HG03354 (cell line): ENCODE measurements at regions not wholly inside any gene's neighbourhood (a gene's known extent, or its start where the extent isn't known, plus 50 kb on each side); places are given as distances from the start of the nearest gene placed in this dataset.

Experiments used
- ATAC-seq: cut with Tn5 transposase; IDR thresholded peaks from one replicate; pipeline ENCODE4 v1.9.1; 2021; ENCODE audit warnings: mild to moderate bottlenecking; ENCODE audit not compliant: unreplicated experiment, poor library complexity, severe bottlenecking

DNA sequence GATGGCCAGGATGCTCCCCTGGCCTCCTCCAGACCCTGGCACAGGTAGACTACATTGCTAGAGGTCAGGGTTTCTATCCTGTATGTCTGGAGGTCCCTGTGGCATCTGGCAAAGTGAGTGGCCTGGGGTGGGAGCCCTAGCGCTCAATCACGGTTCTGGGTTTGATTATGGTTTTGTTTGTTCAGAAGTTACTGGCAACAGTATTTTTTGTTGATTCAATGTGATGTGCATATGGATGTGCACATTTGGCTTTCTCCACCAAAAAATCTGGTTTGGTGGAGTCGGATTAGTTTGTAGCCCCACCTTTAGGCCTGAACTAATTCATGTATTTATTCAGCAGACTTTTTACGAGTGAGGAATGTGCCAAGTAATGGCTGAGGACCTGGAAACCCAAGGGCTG, 109.7 kb downstream of the VEGFA start:
- no peak for ATAC-seq

DNA sequence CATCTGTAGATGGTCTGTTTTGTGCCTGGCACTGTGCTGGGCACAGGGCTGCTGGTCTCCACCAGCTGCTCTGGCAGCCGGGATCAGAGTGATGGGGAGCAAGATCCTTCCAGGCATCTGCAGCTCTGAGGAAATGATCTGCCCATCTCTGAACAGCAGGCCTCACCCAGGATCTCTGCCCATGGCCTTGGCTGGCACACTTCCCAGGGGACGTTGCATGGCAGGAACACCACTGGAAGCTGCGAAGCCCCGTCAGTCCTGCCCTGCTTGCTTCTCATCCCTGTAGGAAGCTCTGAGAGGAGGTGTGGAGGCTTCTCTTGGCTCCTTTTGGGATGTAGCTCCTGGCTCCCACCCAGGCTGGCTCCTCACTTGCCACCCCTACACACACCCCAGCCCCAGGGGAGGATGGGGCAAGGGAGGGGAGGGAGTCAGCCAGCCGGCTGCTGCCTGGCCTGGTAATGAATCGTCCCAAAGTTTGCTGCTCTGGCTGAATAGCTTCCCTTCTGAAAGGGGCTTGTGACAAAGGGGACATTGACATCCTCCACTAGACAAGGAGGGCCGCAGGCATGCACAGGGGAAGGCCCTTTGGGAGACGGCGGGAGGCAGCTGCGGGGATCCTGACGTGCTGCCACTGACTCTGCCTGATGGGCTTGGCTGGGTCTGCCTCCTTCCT, 108.9 kb downstream of the VEGFA start:
- no peak for ATAC-seq

DNA sequence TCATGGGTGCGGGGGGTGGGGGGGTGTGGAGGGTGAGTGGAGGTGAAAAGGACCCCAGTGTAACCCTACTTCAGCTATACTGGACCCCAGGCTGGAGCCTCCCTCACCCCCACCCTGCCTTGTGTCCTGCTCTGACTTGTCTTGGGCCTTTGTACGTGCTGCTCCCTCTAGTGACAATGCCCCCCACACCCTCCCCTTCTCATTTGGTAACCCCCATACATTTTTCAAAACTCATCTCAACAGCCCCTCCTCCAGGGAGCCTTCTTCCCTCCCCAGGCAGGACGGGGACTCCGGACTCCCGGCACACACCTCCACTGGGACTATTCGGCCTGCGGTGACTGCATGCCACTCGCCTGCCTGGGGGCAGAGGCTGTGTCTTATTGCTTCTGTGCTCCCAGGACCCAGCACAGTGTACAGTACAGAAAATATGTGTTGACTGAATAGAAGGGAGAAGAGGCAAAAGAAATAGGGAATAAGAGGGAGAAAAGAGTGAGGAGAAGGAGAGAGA, 108.2 kb downstream of the VEGFA start:
- no peak for ATAC-seq

DNA sequence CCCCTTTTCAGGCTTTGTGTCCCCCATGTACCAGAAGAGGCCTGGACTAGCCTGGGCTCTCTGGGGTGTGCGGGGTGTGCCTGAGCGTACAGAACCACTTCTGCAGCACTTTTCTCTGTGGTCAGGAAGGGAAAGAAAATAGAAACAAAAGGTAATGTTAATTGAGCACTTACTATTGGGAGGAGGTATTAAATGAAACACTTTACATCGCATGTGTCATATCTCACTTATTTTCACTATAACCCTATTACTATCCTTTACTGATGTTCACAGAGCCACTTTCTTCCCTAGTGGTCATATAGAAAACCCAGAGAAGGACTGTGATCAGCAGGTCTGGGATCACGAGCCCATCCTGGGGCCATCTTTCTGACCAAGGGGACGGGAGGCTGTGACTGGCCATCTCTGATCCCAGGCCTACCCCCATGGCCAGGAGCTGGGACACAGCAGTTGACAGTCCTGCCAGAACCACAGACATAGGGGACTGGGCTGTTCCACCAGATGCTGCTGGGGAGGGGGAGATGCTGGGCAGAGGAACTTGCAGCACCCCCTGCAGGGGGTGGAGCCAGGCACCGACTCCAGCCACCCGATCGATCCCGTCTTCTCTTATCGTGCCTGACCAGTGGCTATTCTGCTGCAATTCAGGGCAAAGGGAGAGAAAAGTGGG, 107.6 kb downstream of the VEGFA start:
- ATAC-seq, result no peak

GRCh38 chr6:43877036-43877435, 107.0 kb downstream of the VEGFA start:
- ATAC-seq, result no peak

DNA sequence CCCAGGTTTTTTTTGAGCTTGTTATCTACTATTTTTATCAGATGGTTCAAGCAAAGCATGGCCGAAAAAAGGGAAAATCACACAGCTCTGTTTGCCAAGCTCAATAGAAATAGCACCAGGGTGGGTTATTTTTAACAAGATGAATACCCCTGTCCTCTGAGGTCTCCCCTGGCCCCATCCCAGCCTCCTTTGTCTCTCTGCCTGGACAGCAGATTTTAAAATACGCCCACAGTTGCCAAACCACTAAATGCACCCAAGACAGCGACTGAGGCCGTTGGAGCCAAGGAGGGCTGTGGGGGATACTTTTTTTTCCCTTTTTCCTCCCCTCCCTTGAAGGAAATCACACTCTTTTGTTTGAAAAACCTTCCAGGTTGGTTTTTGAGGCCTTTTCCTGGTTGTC, 106.6 kb downstream of the VEGFA start:
- no peak for ATAC-seq

DNA sequence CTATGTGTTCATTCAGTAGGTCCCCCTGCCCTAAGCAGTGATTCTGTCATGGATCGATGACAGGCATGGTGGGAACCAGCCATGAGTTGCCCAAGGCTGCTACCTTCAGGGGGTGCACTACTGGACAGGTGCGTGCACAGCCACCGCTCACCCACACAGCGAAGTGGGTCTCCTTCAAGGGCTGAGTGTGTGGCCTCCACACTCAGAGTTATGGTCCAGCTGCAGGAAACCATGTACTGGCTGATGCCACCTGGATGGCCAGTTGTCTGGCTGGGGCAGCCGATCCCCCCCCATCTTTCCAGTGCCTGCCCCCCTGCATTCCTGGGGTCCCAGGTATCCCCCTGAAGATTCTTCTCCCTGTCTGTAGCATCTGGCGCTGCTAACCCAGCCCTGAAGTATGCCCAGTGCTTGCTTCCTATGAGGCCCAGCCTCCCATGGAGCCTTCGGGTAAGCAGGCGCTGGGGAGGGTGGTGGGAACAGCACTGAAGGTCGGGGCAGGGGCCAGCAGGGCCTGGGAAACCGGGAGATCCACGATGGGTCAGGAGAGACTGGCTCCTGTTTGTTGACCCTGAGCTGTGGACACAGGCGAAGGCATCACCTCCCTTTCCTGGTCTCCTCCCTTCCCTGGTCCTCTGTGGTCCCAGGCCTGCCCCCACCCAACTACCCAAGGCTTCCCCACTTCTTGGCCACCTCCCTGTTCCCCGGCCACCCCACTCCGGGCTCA, 106.0 kb downstream of the VEGFA start:
- no peak for ATAC-seq

DNA sequence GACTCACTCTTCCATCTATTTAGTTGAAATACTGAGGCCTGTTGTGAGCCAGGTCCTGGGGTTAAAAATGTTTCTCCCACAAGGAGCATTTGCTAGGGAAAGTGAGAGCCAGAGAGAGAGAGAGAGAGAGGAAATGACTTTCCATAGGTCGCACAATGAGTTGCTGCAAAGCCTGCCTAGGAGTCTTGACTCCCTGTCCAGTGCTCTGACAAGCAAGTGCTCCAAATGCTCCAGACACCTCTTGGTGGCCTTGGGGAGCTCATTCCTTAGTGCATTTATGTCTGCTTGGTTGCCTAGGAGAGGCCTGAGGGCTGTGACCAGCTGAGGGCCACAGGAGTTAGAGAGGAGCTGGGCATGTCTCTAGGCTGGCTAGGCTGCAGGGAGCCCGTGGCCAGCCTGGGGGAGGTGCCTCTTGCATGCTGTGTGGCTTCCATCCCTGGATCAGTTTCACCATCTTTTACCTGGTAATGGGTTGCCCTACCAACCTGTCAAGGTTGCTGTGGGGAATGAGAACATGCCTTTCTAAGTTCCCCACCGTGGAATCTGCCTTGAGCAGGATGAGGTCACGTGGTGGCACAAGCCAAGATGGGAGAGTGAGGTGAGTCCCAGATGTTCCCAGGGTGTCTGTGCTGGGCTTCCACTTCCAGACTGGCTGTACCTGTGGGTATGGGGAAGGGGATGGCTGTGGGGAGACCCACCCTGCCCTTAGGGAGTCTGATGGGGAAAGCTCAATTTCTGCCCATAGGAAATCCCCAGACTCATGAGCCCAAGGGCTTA, 105.0 kb downstream of the VEGFA start:
- no peak for ATAC-seq

DNA sequence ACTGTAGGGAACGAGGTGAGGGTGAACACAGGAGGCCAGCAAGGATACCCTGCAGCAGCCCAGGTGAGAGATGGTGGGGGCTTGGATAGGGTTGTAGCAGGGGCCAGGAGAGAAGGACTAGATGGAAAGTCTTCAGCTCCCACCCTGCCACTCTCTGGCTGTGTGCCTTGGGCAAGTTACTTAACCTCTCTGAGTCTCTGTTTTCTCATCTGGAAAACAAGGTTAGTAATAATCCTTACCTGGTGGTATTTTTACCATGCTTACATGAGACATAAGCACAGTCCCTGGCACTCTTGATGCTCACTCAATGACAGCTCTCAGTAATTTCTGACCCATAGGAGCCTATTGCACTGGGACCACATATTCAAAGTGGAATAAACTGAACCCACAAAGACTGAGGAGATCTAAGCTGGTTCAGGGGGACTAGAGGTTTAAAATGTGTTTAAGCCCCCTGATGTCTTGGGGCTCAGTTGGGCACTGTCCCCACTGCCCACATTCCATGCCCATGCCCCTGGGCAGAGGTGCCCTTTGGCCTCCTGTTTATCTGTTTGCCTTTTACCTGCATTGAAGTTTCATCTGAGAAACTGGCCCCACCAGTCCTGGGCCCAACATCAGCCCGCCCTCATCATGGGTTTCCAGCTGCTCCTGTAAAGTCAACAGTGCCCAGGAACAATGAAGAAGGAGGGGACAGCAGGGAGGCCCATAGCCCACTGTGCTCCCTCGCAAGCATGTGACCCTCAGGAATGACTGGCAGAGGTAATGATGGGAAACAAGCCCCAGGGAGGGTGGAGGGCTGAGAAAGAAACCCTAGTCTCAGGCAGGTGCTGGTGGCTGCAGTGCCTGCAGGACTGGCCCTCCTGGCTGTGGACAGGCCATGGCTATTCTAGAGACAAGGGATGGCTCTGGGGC, 104.0 kb downstream of the VEGFA start:
- ATAC-seq, result no peak

DNA sequence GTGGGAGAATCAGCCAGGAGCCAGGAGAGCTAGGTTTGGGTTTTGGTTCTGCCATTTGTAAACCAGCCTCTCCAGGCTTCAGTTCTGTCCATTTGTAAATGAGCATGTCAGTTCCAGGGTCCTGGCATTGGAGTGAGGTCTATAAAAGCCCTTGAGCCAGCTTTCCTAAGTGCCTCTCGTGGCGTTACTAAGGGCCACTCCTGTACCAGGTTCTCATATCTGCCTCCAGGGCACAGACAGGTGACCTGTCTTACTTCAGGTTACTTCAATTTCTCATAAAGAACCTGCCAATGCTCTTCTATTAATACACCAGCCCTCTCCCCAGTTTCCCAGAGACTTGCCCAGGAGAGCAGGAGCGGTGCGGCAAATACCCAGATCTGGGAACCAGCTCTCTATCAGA, 101.9 kb downstream of the VEGFA start:
- ATAC-seq, result no peak

GRCh38 chr6:43871284-43871683, 101.3 kb downstream of the VEGFA start:
- ATAC-seq, result no peak

DNA sequence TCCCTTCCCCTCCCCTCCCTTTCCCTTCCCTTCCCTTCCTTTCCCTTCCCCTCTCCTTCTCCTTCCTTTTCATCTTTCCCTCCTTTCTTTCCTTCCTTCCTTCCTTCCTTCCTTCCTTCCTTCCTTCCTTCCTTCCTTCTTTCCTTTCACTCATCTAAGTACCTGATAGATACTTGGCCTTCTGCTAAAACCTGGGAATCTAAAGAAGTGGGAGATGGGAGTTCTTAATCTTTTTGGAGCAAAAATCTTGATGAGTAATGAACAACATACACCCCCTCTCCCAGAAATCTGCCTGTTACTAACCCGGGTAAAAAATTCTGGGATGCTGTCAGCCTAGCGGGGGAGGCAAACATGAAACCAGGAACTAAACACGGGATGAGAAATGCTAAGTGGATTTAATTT, 100.7 kb downstream of the VEGFA start:
- ATAC-seq, result no peak

GRCh38 chr6:43869792-43870659, 100.0 kb downstream of the VEGFA start:
- ATAC-seq, result no peak

DNA sequence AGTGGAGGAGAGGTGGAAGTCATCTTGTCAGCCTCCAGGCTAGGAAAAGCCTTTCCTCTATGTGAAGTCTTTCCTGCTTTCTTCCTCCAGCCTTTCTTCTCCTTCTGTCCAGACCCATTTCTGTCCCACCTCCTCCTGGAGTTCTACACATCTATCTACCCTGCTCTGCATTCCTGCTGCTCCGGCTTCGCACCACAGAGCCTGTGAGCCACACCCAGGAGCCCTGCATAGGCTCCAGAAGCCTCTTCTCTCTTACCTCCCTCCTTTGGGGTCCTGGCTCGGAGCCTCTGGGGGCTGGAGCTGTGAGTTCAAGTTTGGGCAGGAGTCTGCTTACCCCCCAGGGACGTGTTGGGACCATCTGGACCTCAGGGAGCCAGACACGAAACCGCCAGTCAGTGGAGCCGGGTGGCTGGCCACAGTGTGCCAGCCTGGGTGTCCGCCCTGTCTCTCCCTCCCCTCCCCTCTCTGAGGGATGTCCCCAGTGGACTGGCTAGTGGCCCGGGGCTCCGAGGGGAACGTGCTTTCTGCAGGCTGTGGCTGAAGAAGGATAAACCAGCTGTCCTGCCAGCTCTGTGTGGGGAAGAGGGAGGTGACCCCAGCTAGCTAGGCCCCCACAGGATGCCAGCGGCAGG, 99.2 kb downstream of the VEGFA start:
- ATAC-seq, result no peak

- ATAC-seq, result no peak
These were observed 98.5 kb downstream of the VEGFA start for GRCh38 chr6:43868467-43868866.

- ATAC-seq, result no peak
These were observed 98.0 kb downstream of the VEGFA start for GRCh38 chr6:43867996-43868395.

DNA sequence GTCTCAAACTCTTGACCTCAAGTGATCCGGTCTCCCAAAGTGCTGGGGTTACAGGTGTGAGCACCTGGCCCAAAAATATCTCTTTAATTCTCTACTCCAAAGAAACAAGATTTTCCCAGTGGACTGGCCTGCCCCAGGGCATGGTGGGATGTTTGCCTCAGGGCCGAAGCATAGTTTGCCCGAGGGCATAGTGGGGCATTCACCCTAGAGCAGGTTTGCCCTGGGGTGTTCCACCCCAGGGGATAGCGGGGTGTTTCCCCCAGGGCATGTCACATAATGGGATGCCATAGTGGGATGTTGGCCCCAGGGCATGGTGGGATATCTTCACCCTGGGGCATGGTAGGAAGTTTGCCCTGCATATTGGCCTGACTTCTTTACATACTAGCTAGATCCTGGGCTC, 97.2 kb downstream of the VEGFA start:
- no peak for ATAC-seq
